Breast epithelium (tissue), 4 donors: ENCODE measurements at regions not wholly inside any gene's neighbourhood (a gene's known extent, or its start where the extent isn't known, plus 50 kb on each side); places are given as distances from the start of the nearest gene placed in this dataset.

ENCODE experiments used
- DNase-seq, 2 donors: peaks; one replicate each; pipeline ENCODE4 v3.0.0-alpha.2; 2019; ENCODE audit warnings: low spot score in 2 of 2
- H3K27ac ChIP-seq, 2 donors: fragments of 200-600 bp; sonication (generic) in 1 of 2; one replicate each; pipeline ENCODE4 v1.5.1; 2016 to 2019; ENCODE audit warnings: mild to moderate bottlenecking in 1 of 2
- H3K27me3 ChIP-seq, 2 donors: fragments of 200-600 bp; sonication (generic) in 1 of 2; one replicate each; pipeline versions ENCODE4 v1.5.1 to v1.6.0; 2017 to 2019; ENCODE audit warnings: control low read depth in 1 of 2, mild to moderate bottlenecking in 1 of 2
- H3K36me3 ChIP-seq: fragments of 200-600 bp; one replicate; pipeline ENCODE4 v1.5.1; 2019
- H3K4me1 ChIP-seq, 2 donors: fragments of 200-600 bp; sonication (generic); one replicate each; pipeline ENCODE4 v1.5.1; 2016 to 2019; ENCODE audit warnings: control low read depth in 1 of 2
- H3K4me3 ChIP-seq, 3 donors: fragments of 200-600 bp; sonication (generic); 1 replicate in 2 of 3; 2 replicates in 1 of 3; pipeline ENCODE4 v1.5.1; 2016 to 2019; ENCODE audit warnings: mild to moderate bottlenecking in 3 of 3, moderate library complexity in 2 of 3
- H3K9me3 ChIP-seq, 2 donors: fragments of 200-600 bp; sonication (generic) in 1 of 2; one replicate each; pipeline ENCODE4 v1.5.1; 2016 to 2019; ENCODE audit warnings: control low read depth in 1 of 2
- CTCF ChIP-seq, 3 donors: fragments of 450-650 bp; IDR thresholded peaks; one replicate each; pipeline ENCODE4 v1.5.1; 2016 to 2017; ENCODE audit warnings: antibody characterized with exemption in 3 of 3, mild to moderate bottlenecking in 3 of 3, moderate library complexity in 3 of 3
- POLR2A ChIP-seq: fragments of 450-650 bp; IDR thresholded peaks from one replicate; pipeline ENCODE4 v1.6.1; 2016; ENCODE audit warnings: antibody characterized with exemption, mild to moderate bottlenecking, moderate library complexity
- POLR2AphosphoS5 ChIP-seq, 3 donors: sonication (generic); formaldehyde crosslinking; IDR thresholded peaks; one replicate each; pipeline ENCODE4 v1.6.1; 2017; ENCODE audit warnings: antibody characterized with exemption in 3 of 3
- intact Hi-C: fragments of 100-400 bp; cut with DNase I; formaldehyde crosslinking; loops from one replicate; pipeline ENCODE4 v1.15.1; 2023; ENCODE audit warnings: low total_unique reads

GRCh38 chr12:19988459-19988873 is 379.9 kb upstream of the PDE3A start:
- TF ChIP-seq POLR2AphosphoS5 (IDR thresholded peaks at IDR 0.05) (no peak), POLR2A (no peak), CTCF (IDR thresholded peaks at IDR 0.05) (no peak)
- H3K27ac ChIP-seq: no peak overlapping the region
- no peak for DNase-seq

GRCh38 chr12:19988948-19989347 is 379.4 kb upstream of the PDE3A start:
- no peak overlapping the region for H3K27ac ChIP-seq
- H3K36me3 ChIP-seq: no peaks in the 10 kb centered on the region
- H3K4me1 ChIP-seq: no peaks in the 10 kb centered on the region
- no peaks in the 10 kb centered on the region for H3K27me3 ChIP-seq
- intact Hi-C loops: no loop called here
- no peak overlapping the region for H3K4me3 ChIP-seq
- TF ChIP-seq POLR2AphosphoS5 (IDR thresholded peaks at IDR 0.05) (no peak), POLR2A (no peak), CTCF (IDR thresholded peaks at IDR 0.05) (no peak)
- no peak for DNase-seq
- no peaks in the 10 kb centered on the region for H3K9me3 ChIP-seq

More at GRCh38 chr12:19988459-19988873, 379.9 kb upstream of the PDE3A start:
- Histone ChIP-seq H3K4me1 (no peaks in the 10 kb centered on the region), H3K9me3 (no peaks in the 10 kb centered on the region), H3K36me3 (no peaks in the 10 kb centered on the region), H3K4me3 (no peak overlapping the region), H3K27me3 (no peaks in the 10 kb centered on the region)
- intact Hi-C loops: no loop called here

- intact Hi-C loops: no loop called here
- H3K27me3 ChIP-seq: no peaks in the 10 kb centered on the region
- no peak for DNase-seq
- TF ChIP-seq POLR2AphosphoS5 (IDR thresholded peaks at IDR 0.05): no peak
- no peak for TF ChIP-seq CTCF (IDR thresholded peaks at IDR 0.05)
- TF ChIP-seq POLR2A: no peak
- no peaks in the 10 kb centered on the region for H3K4me1 ChIP-seq
- H3K27ac ChIP-seq: no peak overlapping the region
- H3K4me3 ChIP-seq: no peak overlapping the region
- H3K9me3 ChIP-seq: no peaks in the 10 kb centered on the region
- H3K36me3 ChIP-seq: no peaks in the 10 kb centered on the region
Measured at GRCh38 chr12:19991146-19991545, 377.2 kb upstream of the PDE3A start.

- DNase-seq: no peak
- H3K4me3 ChIP-seq: no peak overlapping the region
- intact Hi-C loops: no loop called here
Measured at GRCh38 chr12:19992311-19992710, 376.0 kb upstream of the PDE3A start.

GRCh38 chr12:19994968-19995367 is 373.4 kb upstream of the PDE3A start:
- no peaks in the 10 kb centered on the region for H3K9me3 ChIP-seq
- no peak overlapping the region for H3K27ac ChIP-seq

More at GRCh38 chr12:19992311-19992710, 376.0 kb upstream of the PDE3A start:
- no peaks in the 10 kb centered on the region for H3K27me3 ChIP-seq
- no peak overlapping the region for H3K27ac ChIP-seq
- TF ChIP-seq POLR2A (no peak), CTCF (IDR thresholded peaks at IDR 0.05) (no peak), POLR2AphosphoS5 (IDR thresholded peaks at IDR 0.05) (no peak)
- H3K9me3 ChIP-seq: no peaks in the 10 kb centered on the region
- H3K4me1 ChIP-seq: no peaks in the 10 kb centered on the region
- no peaks in the 10 kb centered on the region for H3K36me3 ChIP-seq

More at GRCh38 chr12:19994968-19995367, 373.4 kb upstream of the PDE3A start:
- Histone ChIP-seq H3K4me3 (no peak overlapping the region), H3K36me3 (no peaks in the 10 kb centered on the region), H3K27me3 (no peaks in the 10 kb centered on the region), H3K4me1 (no peaks in the 10 kb centered on the region)
- TF ChIP-seq POLR2AphosphoS5 (IDR thresholded peaks at IDR 0.05) (no peak), POLR2A (no peak), CTCF (IDR thresholded peaks at IDR 0.05) (no peak)
- intact Hi-C loops: no loop called here
- no peak for DNase-seq
